T-helper 1 cell (primary cell): ENCODE measurements at regions not wholly inside any gene's neighbourhood (a gene's known extent, or its start where the extent isn't known, plus 50 kb on each side); places are given as distances from the start of the nearest gene placed in this dataset.
"Not testable (repeated sequence)": the region's sequence is repeated elsewhere in the genome, so short reads cannot be mapped to it uniquely, and the experiment has no call there.

Experiments used
- DNase-seq, 5 donors: peaks; one replicate each; pipeline ENCODE4 v3.0.0-alpha.2; 2012 to 2020

DNA sequence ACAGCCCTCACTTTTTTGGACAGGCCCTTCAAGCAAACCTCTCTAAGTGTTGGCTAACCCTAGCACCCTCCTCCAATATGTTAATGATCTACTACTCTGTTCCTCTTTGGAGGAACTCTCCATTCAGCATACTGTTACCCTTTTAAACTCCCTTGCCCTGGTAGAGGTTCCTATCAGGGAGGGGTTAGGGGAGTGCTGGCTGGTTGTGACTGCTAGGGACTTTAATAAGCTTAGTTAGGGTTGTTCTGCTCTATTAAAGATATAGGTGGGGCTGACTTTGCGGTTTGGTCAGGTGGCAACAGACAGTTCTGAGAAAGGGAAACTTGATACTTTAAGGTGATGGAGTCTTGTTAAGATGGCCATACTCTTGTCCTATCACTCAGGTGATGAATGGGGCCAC is 301.5 kb upstream of the FBXO33 start:
- no peak for DNase-seq

GRCh38 chr14:39731912-39732311 is 299.7 kb upstream of the FBXO33 start:
- DNase-seq, result no peak

GRCh38 chr14:39726563-39726962 is 294.3 kb upstream of the FBXO33 start:
- no peak for DNase-seq

DNA sequence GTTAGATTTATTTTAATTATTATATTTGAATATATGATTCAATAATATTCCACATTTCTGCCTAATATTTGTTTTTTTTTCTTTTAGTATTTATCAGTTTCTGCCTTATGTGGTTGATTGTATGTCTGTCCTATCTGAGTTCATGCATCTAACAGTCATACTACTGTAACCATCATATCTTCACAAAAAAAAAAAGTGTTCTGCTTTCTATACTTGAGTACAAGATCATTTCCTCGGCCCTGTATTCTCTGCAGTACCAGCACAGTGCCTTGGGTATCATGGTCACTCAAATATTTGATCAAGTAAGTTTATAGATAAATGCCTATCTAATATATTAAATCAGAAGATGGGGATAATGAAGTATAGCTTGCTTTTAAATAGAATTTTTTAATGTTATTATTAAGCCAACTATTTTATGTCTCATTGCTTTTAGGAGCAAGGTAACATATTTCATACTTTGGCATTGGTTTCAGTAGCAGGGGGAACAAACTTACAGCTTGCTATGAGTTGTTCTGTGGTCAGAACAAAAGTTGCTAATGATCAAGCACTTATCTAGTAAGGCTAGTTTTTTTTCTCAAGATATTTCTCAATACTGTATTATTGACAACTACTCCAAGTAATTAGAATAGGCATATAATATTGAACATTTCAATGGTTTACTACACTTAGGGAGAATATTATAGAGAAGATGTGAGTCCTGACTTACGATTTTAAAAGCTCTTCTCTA is 290.5 kb upstream of the FBXO33 start:
- DNase-seq, result no peak

GRCh38 chr14:39716987-39717570 is 284.8 kb upstream of the FBXO33 start:
- DNase-seq, result no peak

DNA sequence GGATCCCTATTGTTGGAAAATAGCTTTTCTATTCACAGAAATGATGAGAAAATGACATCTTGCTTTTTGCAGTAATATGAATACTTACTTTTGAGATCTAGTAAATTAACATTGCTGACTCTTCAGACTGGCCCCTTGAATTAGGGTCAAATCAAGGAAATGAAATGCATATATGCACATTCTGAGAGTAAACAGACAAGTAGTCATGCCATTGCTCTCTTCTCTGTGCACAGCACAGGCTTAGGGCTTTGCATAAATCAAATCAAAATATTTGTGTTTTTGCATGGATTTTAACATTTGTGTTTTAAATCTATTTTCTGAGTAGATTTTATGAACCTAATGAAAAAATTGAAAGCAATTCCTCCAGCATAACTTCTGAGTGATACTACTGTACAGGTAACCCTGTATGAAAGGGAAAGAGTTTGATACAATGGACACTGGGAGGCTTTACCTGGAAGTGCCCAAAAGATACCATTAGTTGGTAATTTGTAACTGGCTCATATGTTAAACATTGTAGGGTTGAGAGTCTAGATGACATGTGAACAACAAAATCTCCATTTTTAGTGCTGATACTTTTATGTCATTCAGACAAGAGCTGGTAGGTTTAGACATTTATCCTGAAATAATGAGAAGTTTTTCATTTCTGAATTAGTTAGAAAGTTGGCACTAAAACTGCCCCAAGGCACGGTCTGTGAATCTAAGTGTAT is 280.2 kb upstream of the FBXO33 start:
- DNase-seq, result no peak

DNA sequence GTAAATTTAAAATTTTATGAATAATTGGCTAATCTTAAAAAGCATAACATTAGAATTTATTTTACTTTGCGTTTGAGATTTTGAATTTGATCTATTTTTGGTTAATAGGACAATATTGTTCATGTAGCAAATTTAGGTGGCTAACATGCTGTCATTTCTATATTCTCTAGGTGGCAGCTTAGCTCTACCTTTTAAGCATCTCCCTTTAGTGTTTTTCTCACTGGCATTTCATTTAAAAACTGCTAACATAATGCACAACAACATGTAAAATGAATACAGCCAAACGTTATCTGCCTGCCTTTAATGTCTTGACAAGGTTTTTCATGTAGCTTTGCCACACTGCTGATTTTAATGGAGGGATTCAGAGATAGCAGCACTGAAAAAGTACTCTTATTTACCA is 272.4 kb upstream of the FBXO33 start:
- no peak for DNase-seq

DNA sequence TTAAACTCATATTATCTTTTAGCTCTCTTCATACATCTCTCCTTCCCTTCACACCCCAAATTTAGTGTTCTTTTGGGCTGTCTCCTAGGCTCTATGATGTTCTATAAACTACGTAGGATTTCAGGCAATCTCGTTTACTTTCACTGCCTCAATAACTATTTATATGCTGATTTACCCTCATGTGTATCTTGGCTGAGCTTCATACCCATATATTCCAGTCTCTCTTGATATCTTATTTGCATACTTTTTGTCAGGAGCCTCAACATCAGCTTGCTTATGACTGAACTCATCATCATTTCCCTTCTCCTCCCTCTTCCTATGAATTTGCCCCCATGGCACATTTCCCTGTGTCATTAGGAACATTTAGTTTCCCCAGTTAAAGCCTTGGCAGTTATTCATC is 262.1 kb upstream of the FBXO33 start:
- no peak for DNase-seq

GRCh38 chr14:39683691-39684260 is 251.5 kb upstream of the FBXO33 start:
- no peak for DNase-seq

DNA sequence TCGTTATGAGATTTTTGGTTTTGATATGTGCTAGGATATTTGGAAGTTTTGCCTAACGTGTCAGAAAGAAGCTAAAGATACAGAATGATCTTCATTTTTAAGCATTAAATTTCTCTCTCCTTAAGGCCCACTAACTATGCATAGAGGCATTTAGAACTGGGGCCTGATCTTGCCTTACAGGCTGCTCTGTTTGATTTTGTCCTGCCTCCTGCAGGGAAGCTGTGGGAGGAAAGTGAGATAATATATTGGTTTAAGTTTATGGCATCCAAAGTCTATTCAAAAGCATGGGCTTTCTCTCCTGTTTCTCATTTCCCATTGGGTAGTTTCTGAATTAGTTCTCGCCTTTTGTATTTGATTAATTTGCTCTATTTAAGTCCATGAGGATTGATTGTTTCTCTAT is 250.3 kb upstream of the FBXO33 start:
- DNase-seq, result no peak

- DNase-seq, result no peak
These were observed 249.7 kb upstream of the FBXO33 start for GRCh38 chr14:39681782-39682399.

- no peak for DNase-seq
These were observed 248.5 kb upstream of the FBXO33 start for GRCh38 chr14:39680777-39681176.

DNA sequence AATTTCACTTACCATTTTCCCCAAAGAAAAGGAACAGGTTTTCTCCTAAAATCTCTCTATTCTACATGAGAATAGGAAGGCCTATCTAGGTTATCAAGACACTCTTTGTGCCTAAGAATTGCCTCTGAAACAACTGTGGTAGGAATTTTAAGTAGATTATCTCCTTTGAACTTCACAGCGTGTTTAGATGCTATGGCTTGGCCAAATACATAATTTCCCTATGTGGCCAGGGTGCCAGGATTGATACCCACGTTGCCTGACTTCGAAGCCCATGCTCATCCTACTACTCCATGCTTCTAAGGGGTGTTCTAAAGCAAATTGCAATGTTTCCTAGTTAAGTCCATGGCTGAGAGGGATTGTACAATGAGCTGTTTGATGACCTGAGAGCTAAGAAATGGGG is 241.5 kb upstream of the FBXO33 start:
- no peak for DNase-seq

DNA sequence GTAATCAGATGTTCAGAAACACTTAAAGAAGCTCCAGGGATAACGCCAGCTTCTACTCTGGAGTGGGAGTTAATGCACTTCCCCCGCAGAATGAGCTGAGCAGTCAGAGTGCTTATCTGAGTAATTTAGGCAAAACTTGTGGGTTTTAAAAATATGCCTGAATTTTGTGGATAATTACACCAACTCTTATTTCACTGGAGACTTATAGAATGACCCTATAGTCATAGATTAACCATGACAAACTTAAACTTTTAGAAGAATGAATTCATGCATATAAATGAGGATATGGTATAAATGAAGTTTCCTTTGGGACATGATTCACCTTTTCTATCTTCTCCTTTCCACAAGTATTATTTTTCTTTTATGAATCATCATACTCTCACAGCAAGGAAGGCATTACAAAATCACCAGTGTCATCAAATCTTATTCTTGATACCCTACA is 241.1 kb upstream of the FBXO33 start:
- DNase-seq, result no peak

GRCh38 chr14:39668449-39668848 is 236.2 kb upstream of the FBXO33 start:
- DNase-seq, result no peak

DNA sequence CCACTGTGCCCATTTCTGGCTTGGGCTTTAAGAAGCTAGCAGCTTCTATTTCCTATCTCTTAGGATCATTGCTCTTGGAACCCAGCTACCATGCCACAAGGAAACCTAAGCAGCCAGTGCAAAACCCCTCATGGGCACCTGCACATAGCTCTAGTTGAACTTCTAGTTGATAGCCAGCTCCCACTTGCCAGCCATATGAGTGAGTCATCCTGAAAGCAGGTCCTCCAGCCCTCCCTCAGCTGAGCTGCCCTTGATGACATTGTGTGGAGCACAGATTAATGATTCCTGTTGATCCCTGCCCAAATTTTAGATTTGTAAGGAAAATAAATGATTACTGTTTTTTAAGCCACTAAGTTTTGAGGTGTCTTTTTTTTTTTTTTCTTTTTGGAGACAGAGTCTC is 234.2 kb upstream of the FBXO33 start:
- DNase-seq, result no peak

GRCh38 chr14:39665075-39665475 is 232.8 kb upstream of the FBXO33 start:
- no peak for DNase-seq

- no peak for DNase-seq
These were observed 232.4 kb upstream of the FBXO33 start for GRCh38 chr14:39664646-39665045.

DNA sequence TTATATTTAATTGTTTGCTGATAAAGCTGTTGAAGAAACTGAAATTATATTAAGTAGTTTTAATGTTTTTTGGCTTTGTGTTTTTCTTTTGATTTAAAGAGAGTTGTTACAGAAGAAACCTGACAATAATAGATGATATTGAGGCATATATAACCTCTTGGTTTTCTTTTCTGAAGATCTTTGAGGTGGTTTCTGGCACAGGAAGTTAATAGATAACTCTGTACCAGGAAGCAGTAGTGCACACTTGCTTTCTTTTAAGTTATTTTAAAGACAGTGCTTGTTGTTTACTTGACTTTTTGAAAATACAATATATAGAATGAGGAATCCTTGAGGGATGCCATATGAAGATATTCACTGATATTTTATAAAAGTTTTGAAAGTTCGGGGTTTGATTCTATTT is 209.0 kb upstream of the FBXO33 start:
- no peak for DNase-seq

- DNase-seq, result not testable (repeated sequence)
These were observed 206.8 kb upstream of the FBXO33 start for GRCh38 chr14:39639009-39639408.

- no peak for DNase-seq
These were observed 195.9 kb upstream of the FBXO33 start for GRCh38 chr14:39628087-39628486.

DNA sequence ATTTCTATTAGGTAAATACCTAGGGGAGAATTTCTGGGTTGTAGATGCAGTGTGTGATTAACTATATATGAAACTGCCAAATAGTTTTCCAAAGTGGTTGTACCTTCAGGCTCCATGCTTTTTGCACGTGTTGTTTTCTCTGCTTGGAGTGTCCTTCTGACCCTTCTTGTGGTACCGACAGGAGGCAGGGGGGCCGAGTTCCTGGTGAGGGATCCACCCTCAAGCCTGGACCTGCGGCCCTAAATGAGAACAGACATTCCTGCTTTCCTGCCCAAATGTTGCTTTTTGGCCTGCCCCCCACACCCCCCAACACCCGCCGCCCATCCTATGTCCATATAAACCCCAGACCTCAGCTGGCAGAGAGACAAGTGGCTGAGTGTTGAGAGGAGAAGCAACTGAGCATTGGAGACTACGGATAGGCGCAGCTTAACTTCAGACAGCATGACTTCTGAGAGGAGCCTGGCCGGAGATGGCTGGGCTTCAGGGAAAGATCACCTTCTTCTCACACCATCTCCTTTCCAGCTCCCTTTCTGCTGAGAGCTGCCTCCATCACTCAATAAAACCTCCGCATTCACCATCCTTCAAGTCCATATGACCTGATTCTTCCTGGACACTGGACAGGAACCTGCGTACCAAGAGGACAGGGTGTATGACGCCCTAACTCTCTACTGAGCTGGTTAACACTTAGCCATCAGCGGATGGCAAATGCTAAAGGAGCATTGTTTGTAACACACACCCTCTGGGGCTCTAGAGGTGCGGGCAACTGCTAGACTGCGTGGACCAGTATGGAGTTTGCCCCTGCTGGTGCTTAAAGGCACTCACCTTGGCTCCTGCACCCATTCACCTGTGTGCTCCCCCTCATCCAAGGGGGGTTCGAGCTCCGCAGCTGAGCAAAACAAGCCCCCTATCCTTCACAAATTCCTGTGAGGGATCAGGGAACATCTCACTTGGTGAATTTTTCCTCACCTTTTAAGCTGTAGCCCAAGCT is 194.7 kb upstream of the FBXO33 start:
- DNase-seq, result no peak
